Large intestine (tissue), 3 donors: ENCODE measurements at regions not wholly inside any gene's neighbourhood (a gene's known extent, or its start where the extent isn't known, plus 50 kb on each side); places are given as distances from the start of the nearest gene placed in this dataset.

Experiments
- DNase-seq, 2 donors: peaks; one replicate each; pipeline versions ENCODE4 v3.0.0 to v3.0.0-alpha.2; 2013
- H3K27ac ChIP-seq: one replicate; pipeline ENCODE4 v1.5.1; 2013; ENCODE audit warnings: low read length
- H3K27me3 ChIP-seq: 2 replicates; pipeline ENCODE4 v1.6.1; 2013; ENCODE audit warnings: low read length; ENCODE audit not compliant: control insufficient read depth, insufficient read depth
- H3K36me3 ChIP-seq: 2 replicates; pipeline ENCODE4 v1.6.1; 2013; ENCODE audit warnings: low read length; ENCODE audit not compliant: control insufficient read depth, insufficient read depth
- H3K4me1 ChIP-seq: one replicate; pipeline ENCODE4 v1.6.1; 2013; ENCODE audit warnings: low read length; ENCODE audit not compliant: control insufficient read depth, insufficient read depth
- H3K4me3 ChIP-seq: one replicate; pipeline ENCODE4 v1.5.1; 2013; ENCODE audit warnings: low read length
- H3K9me3 ChIP-seq: one replicate; pipeline ENCODE4 v1.6.1; 2013; ENCODE audit warnings: mild to moderate bottlenecking, low read depth, low read length, moderate library complexity; ENCODE audit not compliant: control insufficient read depth
- WGBS: methylation state at CpG from one replicate; pipeline ENCODE4 v1.1.5; 2013; ENCODE audit warnings: low lambda C conversion rate; ENCODE audit not compliant: insufficient coverage; 5-methylcytosine and 5-hydroxymethylcytosine counted together

DNA sequence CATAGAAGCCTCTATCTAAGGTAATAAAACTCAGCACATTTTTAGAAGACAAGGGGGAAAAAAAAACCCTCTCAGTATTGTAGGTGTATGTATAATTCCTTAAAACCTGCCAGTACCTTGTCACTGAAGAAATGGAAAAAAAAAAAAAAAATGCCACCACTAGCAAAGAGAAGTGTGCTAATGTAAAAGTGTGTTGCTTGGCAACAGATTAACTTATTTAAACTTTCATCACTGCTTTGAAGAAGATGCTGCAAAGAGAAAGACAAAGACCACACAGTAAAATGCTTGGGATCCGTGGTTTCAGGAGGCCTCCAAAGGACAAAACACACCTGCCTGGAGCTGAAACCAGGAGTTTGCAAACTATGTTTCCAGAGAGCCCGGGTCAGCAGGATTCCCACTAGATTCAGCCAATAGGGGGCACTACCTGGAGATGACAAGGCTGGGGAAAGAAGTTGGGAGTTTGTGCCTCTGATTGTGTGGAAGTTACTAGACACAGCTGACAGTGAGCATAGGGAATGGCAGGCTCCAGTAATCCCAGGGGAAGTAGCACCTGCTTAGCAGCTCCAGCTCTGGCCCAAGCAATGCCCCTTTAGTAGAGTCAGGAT is 169.1 kb upstream of the TRIB2 start:
- whole genome bisulfite sequencing = no CpG with 5 or more reads among the region's 2 CpGs
- H3K27ac ChIP-seq = no peak overlapping the region
- H3K4me1 ChIP-seq = no peaks in the 10 kb centered on the region
- DNase-seq = no peak
- H3K9me3 ChIP-seq = no peaks in the 10 kb centered on the region
- no peaks in the 10 kb centered on the region for H3K36me3 ChIP-seq
- no peak overlapping the region for H3K4me3 ChIP-seq
- no peaks in the 10 kb centered on the region for H3K27me3 ChIP-seq

GRCh38 chr2:12548906-12549305 is 167.8 kb upstream of the TRIB2 start:
- H3K4me3 ChIP-seq = no peak overlapping the region
- no peaks in the 10 kb centered on the region for H3K4me1 ChIP-seq
- H3K27ac ChIP-seq = no peak overlapping the region
- no peaks in the 10 kb centered on the region for H3K36me3 ChIP-seq
- no peaks in the 10 kb centered on the region for H3K27me3 ChIP-seq
- H3K9me3 ChIP-seq = no peaks in the 10 kb centered on the region
- 50% methylated on average over 1 of the region's 4 CpGs for WGBS
- DNase-seq = no peak

DNA sequence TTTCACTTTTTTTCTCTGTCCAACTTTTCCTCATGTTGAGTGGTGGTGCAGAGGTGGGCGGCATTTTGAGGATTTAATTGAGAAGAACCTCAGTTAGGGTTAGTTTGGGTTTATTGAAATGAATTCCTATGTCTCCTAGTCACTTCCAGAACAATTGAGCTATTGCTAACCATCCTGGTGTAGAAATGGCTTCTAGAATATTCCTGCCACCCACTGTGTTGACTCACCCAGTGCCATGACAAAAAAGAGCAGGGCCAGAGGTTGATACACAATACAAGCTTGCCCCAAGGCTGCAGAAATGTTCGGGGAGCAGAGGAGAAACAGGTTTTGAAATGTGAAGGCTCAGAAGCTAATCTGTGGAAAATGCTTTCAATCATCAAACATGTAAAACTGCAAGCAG is 167.1 kb upstream of the TRIB2 start:
- no peak for DNase-seq
- Histone ChIP-seq H3K4me1 (no peaks in the 10 kb centered on the region), H3K36me3 (no peaks in the 10 kb centered on the region), H3K9me3 (no peaks in the 10 kb centered on the region), H3K27ac (no peak overlapping the region), H3K4me3 (no peak overlapping the region), H3K27me3 (no peaks in the 10 kb centered on the region)
- 100% methylated on average over 1 of the region's 2 CpGs for WGBS

- Histone ChIP-seq H3K9me3 (no peaks in the 10 kb centered on the region), H3K4me1 (no peaks in the 10 kb centered on the region), H3K27ac (no peak overlapping the region), H3K36me3 (no peaks in the 10 kb centered on the region), H3K4me3 (no peak overlapping the region), H3K27me3 (no peaks in the 10 kb centered on the region)
- WGBS = 91% methylated on average over 4 of the region's 7 CpGs
- DNase-seq = no peak
Measured at GRCh38 chr2:12552092-12552491, 164.6 kb upstream of the TRIB2 start.

DNA sequence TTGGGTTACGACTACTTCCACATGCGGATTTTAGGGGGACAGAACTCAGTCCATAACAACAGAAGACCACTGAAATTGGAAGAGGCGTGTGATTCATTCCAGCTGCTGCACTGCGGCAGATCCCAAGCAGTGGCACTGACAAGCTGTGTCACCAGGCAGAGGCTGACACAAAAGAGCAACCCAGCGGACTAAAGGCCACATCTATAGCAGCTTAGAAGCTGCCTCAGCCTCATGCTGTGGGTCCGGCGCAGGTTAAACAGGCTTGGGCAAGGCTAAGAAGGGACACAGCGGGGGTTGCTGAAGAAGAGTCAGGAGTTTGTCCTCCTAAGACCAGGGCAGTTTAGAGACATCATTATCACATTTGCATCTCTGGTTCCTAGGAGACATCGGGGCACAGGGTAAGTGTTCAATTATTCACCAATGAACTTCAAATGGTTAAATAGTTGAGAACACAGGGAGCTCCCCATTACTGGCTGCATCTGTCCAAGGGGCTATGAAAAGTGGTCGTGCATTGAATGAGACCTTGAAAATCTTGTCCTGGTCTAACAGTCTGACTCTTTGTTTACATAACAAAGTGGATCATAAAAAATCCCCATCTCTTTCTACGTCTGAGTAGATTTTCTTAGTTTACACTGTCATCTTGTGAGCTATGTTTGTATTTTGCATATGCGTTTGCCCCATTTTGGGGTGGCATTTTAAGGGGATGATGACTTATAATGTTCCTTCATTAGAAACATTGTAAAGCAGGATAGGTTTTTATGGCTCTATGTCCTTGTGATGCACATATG is 162.3 kb upstream of the TRIB2 start:
- no peak for DNase-seq

GRCh38 chr2:12555012-12555645 is 161.6 kb upstream of the TRIB2 start:
- Histone ChIP-seq H3K27ac (no peak overlapping the region), H3K9me3 (no peaks in the 10 kb centered on the region), H3K36me3 (no peaks in the 10 kb centered on the region), H3K27me3 (no peaks in the 10 kb centered on the region), H3K4me3 (no peak overlapping the region), H3K4me1 (no peaks in the 10 kb centered on the region)
- WGBS = no CpG with 5 or more reads among the region's 2 CpGs
- DNase-seq = no peak

More for the DNA sequence above, 162.3 kb upstream of the TRIB2 start:
- no peaks in the 10 kb centered on the region for H3K36me3 ChIP-seq
- no peaks in the 10 kb centered on the region for H3K27me3 ChIP-seq
- no CpG with 5 or more reads among the region's 12 CpGs for WGBS
- H3K4me1 ChIP-seq = no peaks in the 10 kb centered on the region
- H3K27ac ChIP-seq = no peak overlapping the region
- no peaks in the 10 kb centered on the region for H3K9me3 ChIP-seq
- no peak overlapping the region for H3K4me3 ChIP-seq

DNA sequence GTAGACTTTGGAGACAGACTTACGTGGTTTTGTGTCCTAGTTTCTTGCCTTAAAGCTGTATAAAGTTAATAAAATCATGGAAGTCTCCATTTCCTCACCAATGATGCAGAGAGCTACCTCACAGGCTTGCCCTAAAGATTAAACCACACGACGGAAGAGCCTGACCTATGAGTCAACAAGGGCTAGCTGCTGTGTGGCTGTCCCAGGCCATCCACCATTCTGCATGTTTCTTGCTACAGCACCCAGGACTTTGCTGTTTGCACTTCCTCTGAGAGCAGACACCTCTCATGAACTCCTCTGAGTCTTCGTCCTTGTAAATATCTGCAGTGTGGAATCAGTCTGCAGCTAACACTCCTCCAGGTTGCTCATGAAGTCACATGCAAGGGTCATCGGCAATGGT is 160.0 kb upstream of the TRIB2 start:
- Histone ChIP-seq H3K4me1 (no peaks in the 10 kb centered on the region), H3K9me3 (no peaks in the 10 kb centered on the region), H3K4me3 (no peak overlapping the region), H3K27me3 (no peaks in the 10 kb centered on the region), H3K27ac (no peak overlapping the region), H3K36me3 (no peaks in the 10 kb centered on the region)
- no peak for DNase-seq
- WGBS = no CpG with 5 or more reads among the region's 5 CpGs

- H3K27ac ChIP-seq = no peak overlapping the region
- H3K27me3 ChIP-seq = no peaks in the 10 kb centered on the region
- no peaks in the 10 kb centered on the region for H3K36me3 ChIP-seq
- WGBS = no CpG with 5 or more reads among the region's 4 CpGs
- H3K4me3 ChIP-seq = no peak overlapping the region
- no peaks in the 10 kb centered on the region for H3K4me1 ChIP-seq
- no peak for DNase-seq
- no peaks in the 10 kb centered on the region for H3K9me3 ChIP-seq
Measured at GRCh38 chr2:12557688-12558087, 159.0 kb upstream of the TRIB2 start.

DNA sequence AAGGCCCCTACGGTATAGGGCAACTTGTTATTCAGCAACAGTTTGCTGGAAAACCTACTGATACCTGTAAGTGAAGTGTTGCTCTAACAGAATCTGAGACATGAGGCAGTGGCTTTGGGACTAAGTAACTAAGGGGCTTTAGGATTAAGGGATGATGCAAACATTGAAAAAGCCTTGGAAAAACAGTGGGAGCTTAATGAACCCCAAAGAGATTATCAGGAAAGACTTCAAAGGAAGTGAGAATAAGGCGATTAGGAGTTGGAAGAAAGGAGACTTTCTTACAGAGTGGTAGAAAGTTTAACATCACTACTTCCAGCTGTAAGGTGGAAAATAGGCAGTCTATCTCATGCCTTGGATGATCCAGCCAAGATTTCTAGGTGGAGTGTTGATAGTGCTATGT is 158.2 kb upstream of the TRIB2 start:
- Histone ChIP-seq H3K4me3 (no peak overlapping the region), H3K36me3 (no peaks in the 10 kb centered on the region), H3K27ac (no peak overlapping the region), H3K27me3 (no peaks in the 10 kb centered on the region), H3K4me1 (no peaks in the 10 kb centered on the region), H3K9me3 (no peaks in the 10 kb centered on the region)
- DNase-seq = no peak
- WGBS = 88% methylated on average over 2 of the region's 2 CpGs

DNA sequence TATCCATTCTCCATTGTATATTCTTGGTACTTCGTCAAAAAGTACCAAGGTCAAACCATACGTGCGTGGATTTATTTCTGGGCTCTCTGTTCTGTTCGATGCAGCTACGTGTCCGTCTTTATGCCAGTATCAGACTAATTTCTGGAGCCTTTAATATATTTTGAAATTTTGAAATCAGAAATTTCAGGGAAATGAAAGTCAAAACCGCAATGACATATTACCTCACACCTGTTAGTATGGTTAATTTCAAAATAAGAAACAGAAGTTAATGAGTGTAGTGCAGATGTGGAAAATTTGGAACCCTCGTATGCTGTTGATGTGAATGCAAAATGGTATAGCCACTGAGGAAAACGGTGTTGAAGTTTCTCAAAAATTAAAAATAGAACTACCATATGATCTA is 156.1 kb upstream of the TRIB2 start:
- Histone ChIP-seq H3K36me3 (no peaks in the 10 kb centered on the region), H3K4me1 (no peaks in the 10 kb centered on the region), H3K27ac (no peak overlapping the region), H3K27me3 (no peaks in the 10 kb centered on the region), H3K9me3 (no peaks in the 10 kb centered on the region), H3K4me3 (no peak overlapping the region)
- 100% methylated on average over 5 of the region's 9 CpGs for WGBS
- DNase-seq = no peak
